Caco-2 (cell line): ENCODE measurements at regions not wholly inside any gene's neighbourhood (a gene's known extent, or its start where the extent isn't known, plus 50 kb on each side); places are given as distances from the start of the nearest gene placed in this dataset.

Experiments
- BruUV-seq: library from RNA; stranded (reverse); fragments of 400-500 nt; replicated peaks from 2 replicates; lab custom pipeline; 2021; lab: Mats Ljungman, UMichigan
- CTCF ChIA-PET: fragments of 300-600 bp; sonication (Branson Sonifier 250); formaldehyde crosslinking; loops from one replicate; lab custom pipeline; 2022; ENCODE audit warnings: antibody characterized with exemption; lab: Charles Lee
- POLR2A ChIA-PET: fragments of 300-600 bp; sonication (Branson Sonifier 250); formaldehyde crosslinking; loops from one replicate; lab custom pipeline; 2022; ENCODE audit warnings: antibody characterized with exemption; lab: Charles Lee
- DNase-seq, 2 experiments: peaks; one replicate each; pipeline versions ENCODE4 v3.0.0 to v3.0.0-alpha.2; 2020 to 2022
- H3K27me3 ChIP-seq: replicated peaks from 2 replicates; pipeline ENCODE4 v1.6.0; 2011; ENCODE audit warnings: low read length; ENCODE audit not compliant: control insufficient read depth, insufficient read depth
- H3K36me3 ChIP-seq: 2 replicates; pipeline ENCODE4 v1.5.1; 2011; ENCODE audit warnings: low read length; ENCODE audit not compliant: control insufficient read depth, insufficient read depth
- H3K4me1 ChIP-seq: fragments of 250-450 bp; sonication (Bioruptor Pico); 2 replicates; pipeline ENCODE4 v1.5.1; 2020; ENCODE audit warnings: mild to moderate bottlenecking
- H3K4me3 ChIP-seq: 2 replicates; pipeline ENCODE4 v1.5.1; 2011; ENCODE audit warnings: low read depth, mild to moderate bottlenecking, control low read depth, low read length
- H3K9me3 ChIP-seq: fragments of 250-450 bp; sonication (Bioruptor Pico); 2 replicates; pipeline ENCODE4 v1.5.1; 2020; ENCODE audit warnings: mild to moderate bottlenecking, moderate library complexity
- H3K27ac Mint-ChIP-seq: one replicate; pipeline ENCODE4 v1.8.0; 2022; ENCODE audit warnings: mixed read lengths; ENCODE audit not compliant: unreplicated experiment
- H3K27me3 Mint-ChIP-seq: one replicate; pipeline ENCODE4 v1.8.0; 2022; ENCODE audit warnings: mixed read lengths; ENCODE audit not compliant: insufficient read depth, unreplicated experiment
- H3K36me3 Mint-ChIP-seq: one replicate; pipeline ENCODE4 v1.8.0; 2022; ENCODE audit warnings: mild to moderate bottlenecking, mixed read lengths; ENCODE audit not compliant: insufficient read depth, unreplicated experiment
- H3K4me1 Mint-ChIP-seq: one replicate; pipeline ENCODE4 v1.8.0; 2022; ENCODE audit warnings: low read depth, mixed read lengths; ENCODE audit not compliant: unreplicated experiment
- H3K4me3 Mint-ChIP-seq: one replicate; pipeline ENCODE4 v1.8.0; 2022; ENCODE audit warnings: mild to moderate bottlenecking, moderate library complexity, mixed read lengths; ENCODE audit not compliant: unreplicated experiment
- H3K9me3 Mint-ChIP-seq: one replicate; pipeline ENCODE4 v1.8.0; 2022; ENCODE audit warnings: mixed read lengths; ENCODE audit not compliant: unreplicated experiment
- CTCF ChIP-seq, 2 experiments: fragments of 200-600 bp in 1 of 2; IDR thresholded peaks; 1 replicate in 1 of 2; 2 replicates in 1 of 2; pipeline versions ENCODE4 v1.5.1 to v1.8.0; 2011 to 2022; ENCODE audit warnings: antibody characterized with exemption in 1 of 2, control low read depth in 1 of 2, inconsistent platforms in 1 of 2, low read depth in 1 of 2, low read length in 1 of 2, mild to moderate bottlenecking in 1 of 2, moderate library complexity in 1 of 2; ENCODE audit not compliant: insufficient read depth in 1 of 2, severe bottlenecking in 1 of 2, unreplicated experiment in 1 of 2
- intact Hi-C: fragments of 100-400 bp; cut with micrococcal nuclease; formaldehyde crosslinking; loops from one replicate; pipeline ENCODE4 v1.10.0; 2022; ENCODE audit not compliant: unreplicated experiment

DNA sequence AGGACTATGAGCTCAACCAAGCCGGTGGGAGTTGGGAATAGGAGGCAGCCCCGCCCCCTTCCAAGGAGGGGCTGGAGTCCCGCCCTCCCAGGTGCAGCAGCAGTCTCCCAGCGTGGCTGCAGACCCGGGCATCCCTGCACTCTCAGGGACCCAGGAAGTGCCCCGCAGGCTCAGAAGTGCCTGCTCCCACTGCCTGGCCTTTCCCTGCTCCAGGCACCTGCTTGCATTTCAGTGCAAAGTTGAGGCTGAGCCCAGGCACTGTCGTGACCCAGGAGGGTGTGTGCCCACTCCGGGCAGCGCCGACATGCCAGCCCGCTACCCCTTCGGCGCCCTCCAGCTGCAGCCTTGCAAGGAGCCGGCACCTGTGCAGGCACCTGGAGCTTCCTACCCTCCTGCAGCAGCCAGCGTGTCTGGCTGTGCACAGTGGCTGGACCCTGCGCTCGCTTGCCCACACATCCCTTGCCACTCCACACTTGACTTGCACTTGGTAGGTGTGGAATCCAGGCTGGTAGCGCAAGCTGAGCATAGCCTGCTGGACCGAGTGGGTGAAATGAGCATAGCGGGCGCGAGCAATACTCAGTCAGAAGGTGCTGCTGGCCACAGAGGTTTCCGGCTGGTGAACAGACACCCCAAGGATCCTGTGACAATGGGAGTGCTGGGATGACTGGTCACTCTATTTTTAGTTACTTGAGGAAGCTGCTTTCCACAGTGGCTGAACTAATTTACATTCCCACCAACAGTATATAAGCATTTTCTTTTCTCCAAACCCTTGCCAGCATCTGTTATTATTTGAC lies 236.3 kb downstream of the PCDH10 start:
- H3K4me3 ChIP-seq: no peak overlapping the region
- Mint-ChIP-seq H3K36me3 (no peaks in the 10 kb centered on the region), H3K4me3 (no peak overlapping the region), H3K4me1 (no peaks in the 10 kb centered on the region), H3K27ac (no peak overlapping the region), H3K9me3 (no peaks in the 10 kb centered on the region), H3K27me3 (no peaks in the 10 kb centered on the region)
- H3K36me3 ChIP-seq: no peaks in the 10 kb centered on the region
- ChIA-PET CTCF (no interaction called here), POLR2A (no interaction called here)
- DNase-seq: no peak
- intact Hi-C loops: no loop called here
- no peak for TF ChIP-seq CTCF (IDR thresholded peaks at IDR 0.05; ENCODE audit: insufficient read depth in 1 of 2, low read depth in 1 of 2, low read length in 1 of 2, severe bottlenecking in 1 of 2, unreplicated experiment in 1 of 2)
- H3K9me3 ChIP-seq: no peaks in the 10 kb centered on the region
- BruUV-seq: no TSS peak
- no peaks in the 10 kb centered on the region for H3K4me1 ChIP-seq
- no peaks in the 10 kb centered on the region for H3K27me3 ChIP-seq

- no peaks in the 10 kb centered on the region for H3K27me3 ChIP-seq
- no peaks in the 10 kb centered on the region for H3K36me3 Mint-ChIP-seq
- H3K27me3 Mint-ChIP-seq: no peaks in the 10 kb centered on the region
- BruUV-seq: no TSS peak
- DNase-seq: no peak
- POLR2A ChIA-PET: no interaction called here
- intact Hi-C loops: no loop called here
- H3K9me3 ChIP-seq: no peaks in the 10 kb centered on the region
- no peak overlapping the region for H3K4me3 Mint-ChIP-seq
- no peaks in the 10 kb centered on the region for H3K4me1 Mint-ChIP-seq
- TF ChIP-seq CTCF (IDR thresholded peaks at IDR 0.05; ENCODE audit: insufficient read depth in 1 of 2, low read depth in 1 of 2, low read length in 1 of 2, severe bottlenecking in 1 of 2, unreplicated experiment in 1 of 2): no peak
- no peaks in the 10 kb centered on the region for H3K36me3 ChIP-seq
- H3K4me1 ChIP-seq: no peaks in the 10 kb centered on the region
- no peak overlapping the region for H3K4me3 ChIP-seq
- no peaks in the 10 kb centered on the region for H3K9me3 Mint-ChIP-seq
- H3K27ac Mint-ChIP-seq: no peak overlapping the region
- CTCF ChIA-PET: no interaction called here
These were observed 230.8 kb downstream of the PCDH10 start for GRCh38 chr4:133379681-133380438.

GRCh38 chr4:133377286-133377685 lies 228.2 kb downstream of the PCDH10 start:
- ChIA-PET CTCF (no interaction called here), POLR2A (no interaction called here)
- Histone ChIP-seq H3K27me3 (no peaks in the 10 kb centered on the region), H3K4me1 (no peaks in the 10 kb centered on the region), H3K36me3 (no peaks in the 10 kb centered on the region), H3K4me3 (no peak overlapping the region), H3K9me3 (no peaks in the 10 kb centered on the region)
- intact Hi-C loops: no loop called here
- Mint-ChIP-seq H3K9me3 (no peaks in the 10 kb centered on the region), H3K27me3 (no peaks in the 10 kb centered on the region), H3K27ac (no peak overlapping the region), H3K4me3 (no peak overlapping the region), H3K4me1 (no peaks in the 10 kb centered on the region), H3K36me3 (no peaks in the 10 kb centered on the region)
- no peak for TF ChIP-seq CTCF (IDR thresholded peaks at IDR 0.05; ENCODE audit: insufficient read depth in 1 of 2, low read depth in 1 of 2, low read length in 1 of 2, severe bottlenecking in 1 of 2, unreplicated experiment in 1 of 2)
- no TSS peak for BruUV-seq
- DNase-seq: no peak
